KMS-11 (cell line): ENCODE measurements at regions not wholly inside any gene's neighbourhood (a gene's known extent, or its start where the extent isn't known, plus 50 kb on each side); places are given as distances from the start of the nearest gene placed in this dataset.

ENCODE experiments used
- H2AFZ ChIP-seq: fragments of 200-600 bp; sonication (generic); 2 replicates; pipeline ENCODE4 v1.6.1; 2016; ENCODE audit warnings: antibody characterized with exemption, mixed run types, low read depth
- H3K27ac ChIP-seq: fragments of 200-600 bp; sonication (generic); 2 replicates; pipeline ENCODE4 v1.6.1; 2016; ENCODE audit warnings: mild to moderate bottlenecking, mixed run types
- H3K27me3 ChIP-seq: fragments of 200-600 bp; sonication (generic); 2 replicates; pipeline ENCODE4 v1.6.1; 2017; ENCODE audit warnings: mild to moderate bottlenecking, low read depth, mixed run types, moderate library complexity; ENCODE audit not compliant: insufficient read depth
- H3K36me3 ChIP-seq: fragments of 200-600 bp; sonication (generic); 2 replicates; pipeline ENCODE4 v1.6.1; 2017; ENCODE audit warnings: mild to moderate bottlenecking, mixed run types; ENCODE audit not compliant: insufficient read depth
- H3K4me1 ChIP-seq: fragments of 200-600 bp; sonication (generic); 2 replicates; pipeline ENCODE4 v1.6.1; 2016; ENCODE audit warnings: mild to moderate bottlenecking, low read depth, mixed run types; ENCODE audit not compliant: poor library complexity, severe bottlenecking
- H3K4me2 ChIP-seq: fragments of 200-600 bp; sonication (generic); 2 replicates; pipeline ENCODE4 v1.7.0; 2016; ENCODE audit warnings: mild to moderate bottlenecking, mixed run types
- H3K4me3 ChIP-seq: fragments of 200-600 bp; sonication (generic); IDR thresholded peaks from 2 replicates; pipeline ENCODE4 v1.6.1; 2017; ENCODE audit warnings: low read depth, low read length, mixed read lengths; ENCODE audit not compliant: insufficient read depth
- H3K79me2 ChIP-seq: fragments of 200-600 bp; sonication (generic); 2 replicates; pipeline ENCODE4 v1.6.1; 2016; ENCODE audit warnings: low read depth, mixed run types; ENCODE audit not compliant: insufficient read depth
- H3K9ac ChIP-seq: fragments of 200-600 bp; sonication (generic); 2 replicates; pipeline ENCODE4 v1.6.1; 2016; ENCODE audit warnings: mild to moderate bottlenecking, mixed run types
- H4K20me1 ChIP-seq: fragments of 200-600 bp; sonication (generic); 2 replicates; pipeline ENCODE4 v1.6.1; 2016; ENCODE audit warnings: mild to moderate bottlenecking, mixed run types; ENCODE audit not compliant: insufficient read depth
- TF ChIP-seq, protein P1 (sequence below): fragments of 200-600 bp; sonication (generic); conservative IDR thresholded peaks from 2 replicates; pipeline ENCODE4 v1.6.1; 2017; ENCODE audit warnings: low read depth, mild to moderate bottlenecking, antibody characterized with exemption, low read length, moderate library complexity, mixed read lengths

DNA sequence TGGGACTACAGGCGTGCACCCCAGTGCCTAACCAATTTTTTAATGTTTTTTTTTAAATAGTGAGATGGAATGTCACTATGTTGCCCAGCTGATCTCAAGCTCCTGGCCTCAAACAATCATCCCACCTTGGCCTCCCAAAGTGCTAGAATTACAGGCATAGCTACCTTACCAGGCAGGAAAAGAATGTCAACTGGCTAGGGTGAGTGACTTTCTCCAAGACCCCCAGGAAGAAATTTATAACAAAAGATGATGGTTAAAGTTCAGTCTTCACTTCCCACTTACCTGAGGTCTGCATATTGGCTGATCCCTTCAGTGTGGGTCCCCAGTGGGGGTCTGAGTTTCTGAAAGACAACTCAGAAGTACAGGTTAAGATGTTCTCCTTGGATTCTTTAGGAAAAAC lies 893.0 kb downstream of the UQCRFS1 start:
- no peak overlapping the region for H3K27ac ChIP-seq
- no peak overlapping the region for H3K4me3 ChIP-seq
- no peaks in the 10 kb centered on the region for H3K36me3 ChIP-seq
- TF ChIP-seq, protein P1, sequence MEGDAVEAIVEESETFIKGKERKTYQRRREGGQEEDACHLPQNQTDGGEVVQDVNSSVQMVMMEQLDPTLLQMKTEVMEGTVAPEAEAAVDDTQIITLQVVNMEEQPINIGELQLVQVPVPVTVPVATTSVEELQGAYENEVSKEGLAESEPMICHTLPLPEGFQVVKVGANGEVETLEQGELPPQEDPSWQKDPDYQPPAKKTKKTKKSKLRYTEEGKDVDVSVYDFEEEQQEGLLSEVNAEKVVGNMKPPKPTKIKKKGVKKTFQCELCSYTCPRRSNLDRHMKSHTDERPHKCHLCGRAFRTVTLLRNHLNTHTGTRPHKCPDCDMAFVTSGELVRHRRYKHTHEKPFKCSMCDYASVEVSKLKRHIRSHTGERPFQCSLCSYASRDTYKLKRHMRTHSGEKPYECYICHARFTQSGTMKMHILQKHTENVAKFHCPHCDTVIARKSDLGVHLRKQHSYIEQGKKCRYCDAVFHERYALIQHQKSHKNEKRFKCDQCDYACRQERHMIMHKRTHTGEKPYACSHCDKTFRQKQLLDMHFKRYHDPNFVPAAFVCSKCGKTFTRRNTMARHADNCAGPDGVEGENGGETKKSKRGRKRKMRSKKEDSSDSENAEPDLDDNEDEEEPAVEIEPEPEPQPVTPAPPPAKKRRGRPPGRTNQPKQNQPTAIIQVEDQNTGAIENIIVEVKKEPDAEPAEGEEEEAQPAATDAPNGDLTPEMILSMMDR, result no peak
- H3K27me3 ChIP-seq, result no peaks in the 10 kb centered on the region
- no peaks in the 10 kb centered on the region for H3K79me2 ChIP-seq
- H3K4me1 ChIP-seq, result no peaks in the 10 kb centered on the region
- H3K9ac ChIP-seq, result no peak overlapping the region
- H3K4me2 ChIP-seq, result no peak overlapping the region
- H2AFZ ChIP-seq, result no peak overlapping the region
- H4K20me1 ChIP-seq, result no peaks in the 10 kb centered on the region

- H3K36me3 ChIP-seq, result no peaks in the 10 kb centered on the region
- H3K4me1 ChIP-seq, result no peaks in the 10 kb centered on the region
- H3K79me2 ChIP-seq, result no peaks in the 10 kb centered on the region
- H3K27me3 ChIP-seq, result no peaks in the 10 kb centered on the region
- no peak overlapping the region for H3K27ac ChIP-seq
- no peak overlapping the region for H3K9ac ChIP-seq
- H3K4me3 ChIP-seq, result no peak overlapping the region
- no peak overlapping the region for H2AFZ ChIP-seq
- no peaks in the 10 kb centered on the region for H4K20me1 ChIP-seq
- TF ChIP-seq, protein P1, result no peak
- H3K4me2 ChIP-seq, result no peak overlapping the region
These were observed 893.7 kb downstream of the UQCRFS1 start for GRCh38 chr19:28319227-28319626.

DNA sequence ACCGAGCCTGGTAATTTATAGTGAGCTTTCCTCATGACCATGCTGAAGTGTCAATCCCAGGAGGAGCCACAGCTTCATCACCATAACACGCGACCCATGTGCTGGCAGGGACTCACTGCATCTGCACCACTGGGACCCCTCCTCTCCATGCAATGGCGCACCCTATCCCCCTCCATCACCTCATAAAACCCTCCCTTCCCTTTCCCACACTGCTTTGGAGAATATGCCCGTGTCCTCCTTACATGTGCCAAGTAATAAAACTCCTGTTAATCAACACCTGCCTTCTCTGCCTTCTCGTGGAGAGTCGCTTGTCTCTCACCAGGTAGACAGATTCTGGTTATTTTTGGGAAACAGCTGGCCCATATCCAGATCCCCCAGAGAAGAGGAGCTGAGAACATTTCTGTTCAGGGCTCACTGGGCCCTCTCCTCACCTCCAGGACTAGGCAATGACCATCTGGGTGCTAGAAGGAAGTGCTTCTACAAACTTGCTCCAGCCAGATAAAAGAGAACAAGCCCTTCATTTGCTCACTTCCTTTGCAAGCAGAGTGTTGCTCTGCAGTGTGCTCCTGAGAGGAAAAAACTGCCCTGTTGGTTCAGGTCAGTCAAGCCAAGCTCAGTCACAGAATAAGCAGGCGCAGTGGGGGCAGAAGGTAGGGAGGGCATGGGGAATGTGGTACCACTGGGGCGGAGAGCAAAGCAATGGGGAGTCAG lies 894.3 kb downstream of the UQCRFS1 start:
- H2AFZ ChIP-seq, result no peak overlapping the region
- H3K27ac ChIP-seq, result no peak overlapping the region
- no peaks in the 10 kb centered on the region for H3K4me1 ChIP-seq
- H3K36me3 ChIP-seq, result no peaks in the 10 kb centered on the region
- H3K9ac ChIP-seq, result no peak overlapping the region
- H4K20me1 ChIP-seq, result no peaks in the 10 kb centered on the region
- no peaks in the 10 kb centered on the region for H3K79me2 ChIP-seq
- no peak overlapping the region for H3K4me3 ChIP-seq
- TF ChIP-seq, protein P1, result no peak
- H3K27me3 ChIP-seq, result no peaks in the 10 kb centered on the region
- no peak overlapping the region for H3K4me2 ChIP-seq

DNA sequence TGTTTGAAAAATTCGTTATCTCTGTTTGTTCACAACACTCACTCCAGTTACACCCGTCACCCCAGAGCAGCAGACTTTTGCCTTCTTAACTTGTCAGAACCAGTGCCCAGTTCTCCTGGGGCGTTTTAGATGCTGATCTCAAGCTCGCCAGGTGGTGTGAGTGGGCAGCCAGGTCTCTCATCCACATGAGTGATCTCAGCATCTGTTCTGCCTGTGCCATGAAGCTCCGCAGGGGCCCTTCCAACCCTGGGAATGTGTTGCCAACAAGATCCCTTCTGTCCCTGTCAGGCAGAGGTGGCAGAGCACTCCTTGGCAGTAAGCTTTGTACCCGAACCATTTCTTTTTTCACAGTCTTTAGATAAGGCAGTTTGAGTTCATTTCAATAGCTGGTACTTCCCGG lies 896.5 kb downstream of the UQCRFS1 start:
- Histone ChIP-seq H3K9ac (no peak overlapping the region), H3K4me3 (no peak overlapping the region), H3K27ac (no peak overlapping the region), H3K4me1 (no peaks in the 10 kb centered on the region), H3K27me3 (no peaks in the 10 kb centered on the region), H3K4me2 (no peak overlapping the region), H3K79me2 (no peaks in the 10 kb centered on the region), H3K36me3 (no peaks in the 10 kb centered on the region), H2AFZ (no peak overlapping the region), H4K20me1 (no peaks in the 10 kb centered on the region)
- TF ChIP-seq, protein P1, result no peak
